SK-N-SH (cell line): ENCODE measurements at regions not wholly inside any gene's neighbourhood (a gene's known extent, or its start where the extent isn't known, plus 50 kb on each side); places are given as distances from the start of the nearest gene placed in this dataset.

Source experiments
- EZH2phosphoT487 ChIP-seq: fragments of 200-600 bp; sonication (generic); IDR thresholded peaks from 2 replicates; pipeline ENCODE4 v1.6.1; 2017; ENCODE audit warnings: low read depth, mixed run types, mild to moderate bottlenecking, antibody characterized with exemption, moderate library complexity, borderline replicate concordance
- JUND ChIP-seq: IDR thresholded peaks from 2 replicates; pipeline ENCODE4 v1.4.0; 2012
- NFIC ChIP-seq: IDR thresholded peaks from 2 replicates; pipeline ENCODE4 v1.4.0; 2012; ENCODE audit warnings: borderline replicate concordance
- POLR2AphosphoS5 ChIP-seq: IDR thresholded peaks from 2 replicates; pipeline ENCODE4 v1.6.1; 2012; ENCODE audit warnings: low read depth, low read length
- RFX5 ChIP-seq: IDR thresholded peaks from 2 replicates; pipeline ENCODE4 v1.6.1; 2012; ENCODE audit warnings: mild to moderate bottlenecking, improper control_type of control experiment, low read length
- SMC3 ChIP-seq: IDR thresholded peaks from 2 replicates; pipeline ENCODE4 v1.6.1; 2012; ENCODE audit warnings: low read depth, low read length, improper control_type of control experiment
- TEAD4 ChIP-seq: IDR thresholded peaks from 2 replicates; pipeline ENCODE4 v1.4.0; 2012; ENCODE audit warnings: mild to moderate bottlenecking, borderline replicate concordance; ENCODE audit not compliant: insufficient read depth
- TF ChIP-seq, protein P1 (sequence below): fragments of 200-600 bp; sonication (generic); IDR thresholded peaks from 2 replicates; pipeline ENCODE4 v1.6.1; 2017; ENCODE audit warnings: antibody characterized with exemption, mild to moderate bottlenecking, moderate library complexity
- TF ChIP-seq, protein P2 (sequence below): IDR thresholded peaks from 2 replicates; pipeline ENCODE4 v1.4.0; 2012; ENCODE audit warnings: low read depth

DNA sequence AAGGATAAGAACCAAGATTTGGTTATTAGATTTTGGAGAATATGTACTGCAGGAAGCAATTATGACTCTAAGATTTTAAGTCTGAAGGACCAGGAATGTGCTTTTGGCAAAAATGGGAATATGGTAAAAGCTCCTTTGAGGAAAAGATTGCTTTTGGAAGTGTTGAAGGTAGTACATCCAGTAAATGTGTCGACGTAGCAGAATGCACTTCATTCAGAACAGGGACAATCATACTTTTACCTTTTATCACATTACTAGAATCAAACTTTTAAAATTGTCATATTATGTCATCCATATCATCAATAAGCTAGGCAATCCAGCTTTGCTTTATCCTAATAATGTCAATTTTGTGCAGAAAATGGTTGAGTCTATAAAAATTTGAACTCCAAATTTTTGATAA lies 74.3 kb upstream of the MSTN start:
- TF ChIP-seq NFIC (no peak), SMC3 (no peak), TEAD4 (no peak), JUND (no peak), POLR2AphosphoS5 (no peak), EZH2phosphoT487 (no peak), RFX5 (no peak)
- TF ChIP-seq, protein P1, sequence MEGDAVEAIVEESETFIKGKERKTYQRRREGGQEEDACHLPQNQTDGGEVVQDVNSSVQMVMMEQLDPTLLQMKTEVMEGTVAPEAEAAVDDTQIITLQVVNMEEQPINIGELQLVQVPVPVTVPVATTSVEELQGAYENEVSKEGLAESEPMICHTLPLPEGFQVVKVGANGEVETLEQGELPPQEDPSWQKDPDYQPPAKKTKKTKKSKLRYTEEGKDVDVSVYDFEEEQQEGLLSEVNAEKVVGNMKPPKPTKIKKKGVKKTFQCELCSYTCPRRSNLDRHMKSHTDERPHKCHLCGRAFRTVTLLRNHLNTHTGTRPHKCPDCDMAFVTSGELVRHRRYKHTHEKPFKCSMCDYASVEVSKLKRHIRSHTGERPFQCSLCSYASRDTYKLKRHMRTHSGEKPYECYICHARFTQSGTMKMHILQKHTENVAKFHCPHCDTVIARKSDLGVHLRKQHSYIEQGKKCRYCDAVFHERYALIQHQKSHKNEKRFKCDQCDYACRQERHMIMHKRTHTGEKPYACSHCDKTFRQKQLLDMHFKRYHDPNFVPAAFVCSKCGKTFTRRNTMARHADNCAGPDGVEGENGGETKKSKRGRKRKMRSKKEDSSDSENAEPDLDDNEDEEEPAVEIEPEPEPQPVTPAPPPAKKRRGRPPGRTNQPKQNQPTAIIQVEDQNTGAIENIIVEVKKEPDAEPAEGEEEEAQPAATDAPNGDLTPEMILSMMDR = no peak
- TF ChIP-seq, protein P2, sequence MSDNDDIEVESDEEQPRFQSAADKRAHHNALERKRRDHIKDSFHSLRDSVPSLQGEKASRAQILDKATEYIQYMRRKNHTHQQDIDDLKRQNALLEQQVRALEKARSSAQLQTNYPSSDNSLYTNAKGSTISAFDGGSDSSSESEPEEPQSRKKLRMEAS = no peak
